SK-N-SH treated with all-trans-retinoic acid at 6 μM for 48 hours (cell line): ENCODE measurements at regions not wholly inside any gene's neighbourhood (a gene's known extent, or its start where the extent isn't known, plus 50 kb on each side); places are given as distances from the start of the nearest gene placed in this dataset.

Source experiments
- CREB5 ChIP-seq: fragments of 250-450 bp; sonication (Bioruptor Pico); IDR thresholded peaks from 2 replicates; pipeline ENCODE4 v1.5.1; 2020; ENCODE audit warnings: low read depth, mild to moderate bottlenecking, moderate library complexity
- CSDC2 ChIP-seq: fragments of 250-450 bp; sonication (Bioruptor Pico); IDR thresholded peaks from 2 replicates; pipeline ENCODE4 v1.5.0; 2020; ENCODE audit warnings: mild to moderate bottlenecking, moderate library complexity
- ESRRG ChIP-seq: fragments of 250-450 bp; sonication (Bioruptor Pico); IDR thresholded peaks from 2 replicates; pipeline ENCODE4 v1.6.1; 2021; ENCODE audit warnings: mild to moderate bottlenecking
- ISL1 ChIP-seq: fragments of 250-450 bp; sonication (Bioruptor Pico); IDR thresholded peaks from 2 replicates; pipeline ENCODE4 v2.1.2; 2022; ENCODE audit warnings: mild to moderate bottlenecking, moderate library complexity
- POU6F1 ChIP-seq: fragments of 250-450 bp; sonication (Bioruptor Pico); IDR thresholded peaks from 2 replicates; pipeline ENCODE4 v1.8.0; 2021; ENCODE audit warnings: low read depth, mild to moderate bottlenecking, moderate library complexity, borderline replicate concordance
- RARB ChIP-seq: fragments of 250-450 bp; sonication (Bioruptor Pico); IDR thresholded peaks from 2 replicates; pipeline ENCODE4 v1.8.0; 2021; ENCODE audit warnings: mild to moderate bottlenecking, moderate library complexity
- TCF4 ChIP-seq: fragments of 250-450 bp; sonication (Bioruptor Pico); IDR thresholded peaks from 2 replicates; pipeline ENCODE4 v1.8.0; 2021; ENCODE audit warnings: mild to moderate bottlenecking, moderate library complexity, borderline replicate concordance
- TOX ChIP-seq: fragments of 250-450 bp; sonication (Bioruptor Pico); IDR thresholded peaks from 2 replicates; pipeline ENCODE4 v1.8.0; 2021; ENCODE audit warnings: mild to moderate bottlenecking, moderate library complexity, borderline replicate concordance
- ZFP3 ChIP-seq: fragments of 250-450 bp; sonication (Bioruptor Pico); IDR thresholded peaks from 2 replicates; pipeline ENCODE4 v1.5.0; 2020; ENCODE audit warnings: mild to moderate bottlenecking, moderate library complexity
- ZFP30 ChIP-seq: fragments of 450-650 bp; formaldehyde crosslinking; IDR thresholded peaks from 2 replicates; pipeline ENCODE4 v1.5.0; 2022; ENCODE audit warnings: mild to moderate bottlenecking, moderate library complexity
- TF ChIP-seq, protein P1 (sequence below): fragments of 250-450 bp; sonication (Bioruptor Pico); IDR thresholded peaks from 2 replicates; pipeline ENCODE4 v1.8.0; 2020; ENCODE audit warnings: mild to moderate bottlenecking, moderate library complexity, borderline replicate concordance
- TF ChIP-seq, protein P2 (sequence below): fragments of 250-450 bp; sonication (Bioruptor Pico); IDR thresholded peaks from 2 replicates; pipeline ENCODE4 v1.5.0; 2020; ENCODE audit warnings: mild to moderate bottlenecking, moderate library complexity

- TF ChIP-seq ISL1 (CRISPR knock-in tag) (no peak), TOX (CRISPR knock-in tag) (no peak), CSDC2 (CRISPR knock-in tag) (no peak), CREB5 (CRISPR knock-in tag) (no peak), RARB (CRISPR knock-in tag) (no peak), POU6F1 (no peak), ZFP3 (CRISPR knock-in tag) (no peak), TCF4 (CRISPR knock-in tag) (no peak), ESRRG (CRISPR knock-in tag) (no peak), ZFP30 (CRISPR knock-in tag) (no peak)
- TF ChIP-seq, protein P1, sequence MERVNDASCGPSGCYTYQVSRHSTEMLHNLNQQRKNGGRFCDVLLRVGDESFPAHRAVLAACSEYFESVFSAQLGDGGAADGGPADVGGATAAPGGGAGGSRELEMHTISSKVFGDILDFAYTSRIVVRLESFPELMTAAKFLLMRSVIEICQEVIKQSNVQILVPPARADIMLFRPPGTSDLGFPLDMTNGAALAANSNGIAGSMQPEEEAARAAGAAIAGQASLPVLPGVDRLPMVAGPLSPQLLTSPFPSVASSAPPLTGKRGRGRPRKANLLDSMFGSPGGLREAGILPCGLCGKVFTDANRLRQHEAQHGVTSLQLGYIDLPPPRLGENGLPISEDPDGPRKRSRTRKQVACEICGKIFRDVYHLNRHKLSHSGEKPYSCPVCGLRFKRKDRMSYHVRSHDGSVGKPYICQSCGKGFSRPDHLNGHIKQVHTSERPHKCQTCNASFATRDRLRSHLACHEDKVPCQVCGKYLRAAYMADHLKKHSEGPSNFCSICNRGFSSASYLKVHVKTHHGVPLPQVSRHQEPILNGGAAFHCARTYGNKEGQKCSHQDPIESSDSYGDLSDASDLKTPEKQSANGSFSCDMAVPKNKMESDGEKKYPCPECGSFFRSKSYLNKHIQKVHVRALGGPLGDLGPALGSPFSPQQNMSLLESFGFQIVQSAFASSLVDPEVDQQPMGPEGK (CRISPR knock-in tag) = no peak
- TF ChIP-seq, protein P2, sequence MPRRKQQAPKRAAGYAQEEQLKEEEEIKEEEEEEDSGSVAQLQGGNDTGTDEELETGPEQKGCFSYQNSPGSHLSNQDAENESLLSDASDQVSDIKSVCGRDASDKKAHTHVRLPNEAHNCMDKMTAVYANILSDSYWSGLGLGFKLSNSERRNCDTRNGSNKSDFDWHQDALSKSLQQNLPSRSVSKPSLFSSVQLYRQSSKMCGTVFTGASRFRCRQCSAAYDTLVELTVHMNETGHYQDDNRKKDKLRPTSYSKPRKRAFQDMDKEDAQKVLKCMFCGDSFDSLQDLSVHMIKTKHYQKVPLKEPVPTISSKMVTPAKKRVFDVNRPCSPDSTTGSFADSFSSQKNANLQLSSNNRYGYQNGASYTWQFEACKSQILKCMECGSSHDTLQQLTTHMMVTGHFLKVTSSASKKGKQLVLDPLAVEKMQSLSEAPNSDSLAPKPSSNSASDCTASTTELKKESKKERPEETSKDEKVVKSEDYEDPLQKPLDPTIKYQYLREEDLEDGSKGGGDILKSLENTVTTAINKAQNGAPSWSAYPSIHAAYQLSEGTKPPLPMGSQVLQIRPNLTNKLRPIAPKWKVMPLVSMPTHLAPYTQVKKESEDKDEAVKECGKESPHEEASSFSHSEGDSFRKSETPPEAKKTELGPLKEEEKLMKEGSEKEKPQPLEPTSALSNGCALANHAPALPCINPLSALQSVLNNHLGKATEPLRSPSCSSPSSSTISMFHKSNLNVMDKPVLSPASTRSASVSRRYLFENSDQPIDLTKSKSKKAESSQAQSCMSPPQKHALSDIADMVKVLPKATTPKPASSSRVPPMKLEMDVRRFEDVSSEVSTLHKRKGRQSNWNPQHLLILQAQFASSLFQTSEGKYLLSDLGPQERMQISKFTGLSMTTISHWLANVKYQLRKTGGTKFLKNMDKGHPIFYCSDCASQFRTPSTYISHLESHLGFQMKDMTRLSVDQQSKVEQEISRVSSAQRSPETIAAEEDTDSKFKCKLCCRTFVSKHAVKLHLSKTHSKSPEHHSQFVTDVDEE (CRISPR knock-in tag) = no peak
These were observed 647.6 kb upstream of the SPRY2 start for GRCh38 chr13:80988391-80989151.
